ENCODE measurements at regions not wholly inside any gene's neighbourhood (a gene's known extent, or its start where the extent isn't known, plus 50 kb on each side); places are given as distances from the start of the nearest gene placed in this dataset.
"Not testable (repeated sequence)": the region's sequence is repeated elsewhere in the genome, so short reads cannot be mapped to it uniquely, and the experiment has no call there.

GRCh38 chr7:45306752-45307305, 149.2 kb downstream of the RAMP3 start:
- DNase-seq (no peak), FAIRE-seq (no peak), ATAC-seq (no peak)
- Histone ChIP-seq H3K4me3 (no peak overlapping the region), H3K9me3 (peaks cover 0 to 3% (median 0%) of the 10 kb centered on the region in 4 donors), H3K4me1 (no peaks in the 10 kb centered on the region), H3K36me3 (no peaks in the 10 kb centered on the region), H3K27ac (no peak overlapping the region), H3K27me3 (no peaks in the 10 kb centered on the region)
- WGBS, 2 donors = 49 to 53% methylated on average over 3 of the region's 3 CpGs
- no peak for TF ChIP-seq CTCF (IDR thresholded peaks at IDR 0.05)
- intact Hi-C loops (cut with DNase I) = no loop called here

GRCh38 chr7:45311597-45311996, 154.0 kb downstream of the RAMP3 start:
- no peaks in the 10 kb centered on the region for H3K36me3 ChIP-seq
- no peak overlapping the region for H3K27ac ChIP-seq
- H3K9me3 ChIP-seq = peaks cover 0 to 3% (median 0%) of the 10 kb centered on the region in 4 donors
- no peak overlapping the region for H3K4me3 ChIP-seq
- no peaks in the 10 kb centered on the region for H3K4me1 ChIP-seq
- H3K27me3 ChIP-seq = no peaks in the 10 kb centered on the region
- 68 to 80% methylated on average over 5 of the region's 5 CpGs for WGBS, 2 donors
- ATAC-seq = no peak
- FAIRE-seq = no peak
- intact Hi-C loops (cut with DNase I) = no loop called here
- TF ChIP-seq CTCF (IDR thresholded peaks at IDR 0.05) = no peak
- no peak for DNase-seq

- intact Hi-C loops (cut with DNase I); H3K27ac ChIP-seq; H3K36me3 ChIP-seq; H3K4me1 ChIP-seq; DNase-seq; H3K4me3 ChIP-seq; H3K9me3 ChIP-seq; FAIRE-seq; H3K27me3 ChIP-seq; ATAC-seq: not testable (repeated sequence)
- WGBS, 2 donors = 72 to 86% methylated on average over 7 of the region's 7 CpGs
Observed at GRCh38 chr7:45315512-45315911, 157.9 kb downstream of the RAMP3 start.

- Histone ChIP-seq H3K9me3 (no peaks in the 10 kb centered on the region), H3K27ac (no peak overlapping the region), H3K4me1 (no peaks in the 10 kb centered on the region), H3K4me3 (no peak overlapping the region), H3K36me3 (no peaks in the 10 kb centered on the region), H3K27me3 (no peaks in the 10 kb centered on the region)
- no peak for DNase-seq
- intact Hi-C loops (cut with DNase I) = no loop called here
- no peak for TF ChIP-seq CTCF (IDR thresholded peaks at IDR 0.05)
- ATAC-seq = no peak
- no peak for FAIRE-seq
- 53% methylated on average over 4 of the region's 4 CpGs for WGBS, 2 donors
Observed at GRCh38 chr7:45324683-45325237, 167.2 kb downstream of the RAMP3 start.

GRCh38 chr7:45325378-45325777, 167.8 kb downstream of the RAMP3 start:
- intact Hi-C loops (cut with DNase I) = no loop called here
- TF ChIP-seq CTCF (IDR thresholded peaks at IDR 0.05) = no peak
- 74 to 86% methylated on average over 3 of the region's 3 CpGs for WGBS, 2 donors
- DNase-seq (peak in 1 of 6 donors; percentile 23), ATAC-seq (no peak), FAIRE-seq (no peak)
- Histone ChIP-seq H3K4me3 (no peak overlapping the region), H3K27ac (no peak overlapping the region), H3K27me3 (no peaks in the 10 kb centered on the region), H3K4me1 (no peaks in the 10 kb centered on the region), H3K36me3 (no peaks in the 10 kb centered on the region), H3K9me3 (no peaks in the 10 kb centered on the region)
